Naive thymus-derived CD4-positive, alpha-beta T cell (primary cell): ENCODE measurements at regions not wholly inside any gene's neighbourhood (a gene's known extent, or its start where the extent isn't known, plus 50 kb on each side); places are given as distances from the start of the nearest gene placed in this dataset.

Experiments used
- ATAC-seq: fragments of 150-1000 bp; cut with Tn5 transposase; 2 replicates; pipeline ENCODE4 v1.10.0; 2021; ENCODE audit warnings: mild to moderate bottlenecking, moderate library complexity
- CTCF ChIA-PET: fragments of 350-600 bp; sonication (Branson Sonifier 250); formaldehyde crosslinking; loops from one replicate; lab custom pipeline; 2021; ENCODE audit warnings: antibody characterized with exemption; lab: Charles Lee
- POLR2A ChIA-PET: fragments of 350-600 bp; sonication (Branson Sonifier 250); formaldehyde crosslinking; loops from one replicate; lab custom pipeline; 2021; ENCODE audit warnings: antibody characterized with exemption, inconsistent platforms; lab: Charles Lee
- DNase-seq, 9 donors: peaks; one replicate each; pipeline versions ENCODE4 v3.0.0 to v3.0.0-alpha.2; 2020 to 2022; ENCODE audit warnings: mixed read lengths in 1 of 9
- H3K27ac ChIP-seq: one replicate; pipeline ENCODE4 v1.7.0; 2013; ENCODE audit warnings: mild to moderate bottlenecking, low read depth, low read length, moderate library complexity
- H3K27me3 ChIP-seq, 2 donors: one replicate each; pipeline ENCODE4 v1.7.0; 2013; ENCODE audit warnings: low read length in 2 of 2, mild to moderate bottlenecking in 2 of 2, moderate library complexity in 2 of 2; ENCODE audit not compliant: control insufficient read depth in 2 of 2, insufficient read depth in 2 of 2
- H3K36me3 ChIP-seq, 3 experiments: 1 replicate in 2 of 3; 2 replicates in 1 of 3; pipeline ENCODE4 v1.7.0; 2013; ENCODE audit warnings: low read length in 3 of 3, mild to moderate bottlenecking in 3 of 3, moderate library complexity in 1 of 3; ENCODE audit not compliant: insufficient read depth in 3 of 3, control insufficient read depth in 2 of 3
- H3K4me1 ChIP-seq, 2 donors: one replicate each; pipeline ENCODE4 v1.7.0; 2013; ENCODE audit warnings: low read length in 2 of 2, mild to moderate bottlenecking in 2 of 2, moderate library complexity in 1 of 2; ENCODE audit not compliant: control insufficient read depth in 2 of 2, insufficient read depth in 2 of 2
- H3K4me3 ChIP-seq: 2 replicates; pipeline ENCODE4 v1.7.0; 2013; ENCODE audit warnings: mild to moderate bottlenecking, low read length
- H3K9me3 ChIP-seq, 3 experiments: 1 replicate in 2 of 3; 2 replicates in 1 of 3; pipeline ENCODE4 v1.7.0; 2013; ENCODE audit warnings: low read length in 3 of 3; ENCODE audit not compliant: control insufficient read depth in 2 of 3
- H3K27ac Mint-ChIP-seq, 9 donors: one replicate each; pipeline ENCODE4 v1.8.0; 2020 to 2022; ENCODE audit warnings: mixed read lengths in 9 of 9, mild to moderate bottlenecking in 8 of 9, moderate library complexity in 5 of 9, inconsistent platforms in 2 of 9
- H3K27me3 Mint-ChIP-seq, 5 donors: one replicate each; pipeline ENCODE4 v1.8.0; 2021 to 2022; ENCODE audit warnings: mixed read lengths in 5 of 5, mild to moderate bottlenecking in 1 of 5
- H3K36me3 Mint-ChIP-seq, 5 donors: one replicate each; pipeline ENCODE4 v1.8.0; 2020 to 2022; ENCODE audit warnings: mixed read lengths in 5 of 5, mild to moderate bottlenecking in 3 of 5, inconsistent platforms in 1 of 5
- H3K4me1 Mint-ChIP-seq, 7 donors: one replicate each; pipeline ENCODE4 v1.8.0; 2020 to 2022; ENCODE audit warnings: mixed read lengths in 7 of 7, mild to moderate bottlenecking in 3 of 7, inconsistent platforms in 1 of 7
- H3K4me3 Mint-ChIP-seq, 10 donors: one replicate each; pipeline ENCODE4 v1.8.0; 2020 to 2022; ENCODE audit warnings: mild to moderate bottlenecking in 10 of 10, mixed read lengths in 10 of 10, moderate library complexity in 6 of 10, inconsistent platforms in 2 of 10
- H3K9me3 Mint-ChIP-seq, 11 donors: one replicate each; pipeline ENCODE4 v1.8.0; 2020 to 2022; ENCODE audit warnings: mixed read lengths in 11 of 11, mild to moderate bottlenecking in 4 of 11, inconsistent platforms in 1 of 11, moderate library complexity in 1 of 11
- intact Hi-C, 2 donors: fragments of 100-400 bp; cut with micrococcal nuclease; formaldehyde crosslinking; loops; one replicate each; pipeline ENCODE4 v1.15.1; 2023

GRCh38 chr4:14431155-14432134 lies 570.8 kb upstream of the CPEB2 start:
- ChIA-PET CTCF (no interaction called here), POLR2A (no interaction called here)
- no peak overlapping the region for H3K27ac ChIP-seq
- H3K27me3 ChIP-seq = no peaks in the 10 kb centered on the region
- intact Hi-C loops = loop anchor here in 1 of 2 donors (10.0 kb wide), 1 partner anchor 777 kb away; no protein-coding TSS in a partner anchor
- no peaks in the 10 kb centered on the region for H3K9me3 ChIP-seq
- no peaks in the 10 kb centered on the region for H3K4me1 ChIP-seq
- peaks cover 0 to 18% (median 6%) of the 10 kb centered on the region in 11 donors for H3K9me3 Mint-ChIP-seq
- peaks cover 0 to 4% (median 0%) of the 10 kb centered on the region in 5 donors for H3K36me3 Mint-ChIP-seq
- no peak for DNase-seq
- H3K27ac Mint-ChIP-seq = peak overlapping the region in 1 of 9 donors; percentile 22
- no peak overlapping the region for H3K4me3 Mint-ChIP-seq
- no peak overlapping the region for H3K4me3 ChIP-seq
- H3K4me1 Mint-ChIP-seq = peaks cover 0 to 3% (median 0%) of the 10 kb centered on the region in 7 donors
- no peak for ATAC-seq
- no peaks in the 10 kb centered on the region for H3K36me3 ChIP-seq
- peaks cover 0 to 25% (median 7%) of the 10 kb centered on the region in 5 donors for H3K27me3 Mint-ChIP-seq

- no peak overlapping the region for H3K4me3 Mint-ChIP-seq
- no peak overlapping the region for H3K27ac ChIP-seq
- no peaks in the 10 kb centered on the region for H3K27me3 ChIP-seq
- H3K4me3 ChIP-seq = no peak overlapping the region
- H3K4me1 ChIP-seq = no peaks in the 10 kb centered on the region
- no peaks in the 10 kb centered on the region for H3K4me1 Mint-ChIP-seq
- no peaks in the 10 kb centered on the region for H3K9me3 ChIP-seq
- H3K27me3 Mint-ChIP-seq = peaks cover 0 to 8% (median 4%) of the 10 kb centered on the region in 5 donors
- peaks cover 0 to 5% (median 0%) of the 10 kb centered on the region in 11 donors for H3K9me3 Mint-ChIP-seq
- ATAC-seq = no peak
- ChIA-PET CTCF (no interaction called here), POLR2A (no interaction called here)
- H3K36me3 Mint-ChIP-seq = no peaks in the 10 kb centered on the region
- intact Hi-C loops = loop anchor here in 1 of 2 donors (10.0 kb wide), 1 partner anchor 780 kb away; no protein-coding TSS in a partner anchor
- DNase-seq = no peak
- H3K27ac Mint-ChIP-seq = no peak overlapping the region
- no peaks in the 10 kb centered on the region for H3K36me3 ChIP-seq
Measured at GRCh38 chr4:14434483-14434882, 567.8 kb upstream of the CPEB2 start.

- intact Hi-C loops = loop anchor here in 1 of 2 donors (10.0 kb wide), 1 partner anchor 780 kb away; no protein-coding TSS in a partner anchor
- no peak overlapping the region for H3K27ac Mint-ChIP-seq
- no peak overlapping the region for H3K27ac ChIP-seq
- no peaks in the 10 kb centered on the region for H3K9me3 ChIP-seq
- ChIA-PET CTCF (no interaction called here), POLR2A (no interaction called here)
- no peaks in the 10 kb centered on the region for H3K36me3 Mint-ChIP-seq
- no peaks in the 10 kb centered on the region for H3K4me1 ChIP-seq
- no peaks in the 10 kb centered on the region for H3K27me3 ChIP-seq
- no peak overlapping the region for H3K4me3 ChIP-seq
- H3K4me1 Mint-ChIP-seq = no peaks in the 10 kb centered on the region
- H3K36me3 ChIP-seq = no peaks in the 10 kb centered on the region
- H3K9me3 Mint-ChIP-seq = peaks cover 0 to 5% (median 0%) of the 10 kb centered on the region in 11 donors
- peaks cover 0 to 5% (median 4%) of the 10 kb centered on the region in 5 donors for H3K27me3 Mint-ChIP-seq
- DNase-seq = no peak
- H3K4me3 Mint-ChIP-seq = no peak overlapping the region
- ATAC-seq = no peak
Measured at GRCh38 chr4:14434916-14435315, 567.4 kb upstream of the CPEB2 start.

- H3K27me3 Mint-ChIP-seq = peaks cover 0 to 16% (median 0%) of the 10 kb centered on the region in 5 donors
- no peak overlapping the region for H3K27ac ChIP-seq
- no peak for ATAC-seq
- no peaks in the 10 kb centered on the region for H3K9me3 ChIP-seq
- intact Hi-C loops = no loop called here
- no peak overlapping the region for H3K27ac Mint-ChIP-seq
- no peak overlapping the region for H3K4me3 ChIP-seq
- H3K9me3 Mint-ChIP-seq = peaks cover 0 to 7% (median 0%) of the 10 kb centered on the region in 11 donors
- no peak overlapping the region for H3K4me3 Mint-ChIP-seq
- ChIA-PET POLR2A (no interaction called here), CTCF (no interaction called here)
- no peaks in the 10 kb centered on the region for H3K4me1 Mint-ChIP-seq
- H3K4me1 ChIP-seq = no peaks in the 10 kb centered on the region
- H3K36me3 Mint-ChIP-seq = no peaks in the 10 kb centered on the region
- no peak for DNase-seq
- no peaks in the 10 kb centered on the region for H3K36me3 ChIP-seq
- no peaks in the 10 kb centered on the region for H3K27me3 ChIP-seq
Measured at GRCh38 chr4:14441561-14441960, 560.7 kb upstream of the CPEB2 start.

- peaks cover 0 to 3% (median 0%) of the 10 kb centered on the region in 5 donors for H3K36me3 Mint-ChIP-seq
- no peak for DNase-seq
- intact Hi-C loops = no loop called here
- Histone ChIP-seq H3K27ac (no peak overlapping the region), H3K4me1 (no peaks in the 10 kb centered on the region), H3K4me3 (no peak overlapping the region), H3K36me3 (no peaks in the 10 kb centered on the region), H3K9me3 (no peaks in the 10 kb centered on the region), H3K27me3 (no peaks in the 10 kb centered on the region)
- CTCF ChIA-PET = no interaction called here
- peaks cover 0 to 7% (median 0%) of the 10 kb centered on the region in 11 donors for H3K9me3 Mint-ChIP-seq
- peaks cover 0 to 18% (median 0%) of the 10 kb centered on the region in 5 donors for H3K27me3 Mint-ChIP-seq
- H3K27ac Mint-ChIP-seq = no peak overlapping the region
- no peak for ATAC-seq
- H3K4me1 Mint-ChIP-seq = no peaks in the 10 kb centered on the region
- POLR2A ChIA-PET = no interaction called here
- H3K4me3 Mint-ChIP-seq = no peak overlapping the region
Measured at GRCh38 chr4:14445882-14446281, 556.4 kb upstream of the CPEB2 start.

- ATAC-seq = no peak
- intact Hi-C loops = no loop called here
- H3K36me3 Mint-ChIP-seq = peaks cover 0 to 3% (median 0%) of the 10 kb centered on the region in 5 donors
- H3K4me1 Mint-ChIP-seq = no peaks in the 10 kb centered on the region
- H3K4me3 Mint-ChIP-seq = no peak overlapping the region
- Histone ChIP-seq H3K9me3 (no peaks in the 10 kb centered on the region), H3K36me3 (no peaks in the 10 kb centered on the region), H3K4me1 (no peaks in the 10 kb centered on the region), H3K27ac (no peak overlapping the region), H3K4me3 (no peak overlapping the region), H3K27me3 (no peaks in the 10 kb centered on the region)
- peaks cover 0 to 7% (median 0%) of the 10 kb centered on the region in 11 donors for H3K9me3 Mint-ChIP-seq
- peaks cover 0 to 15% (median 0%) of the 10 kb centered on the region in 5 donors for H3K27me3 Mint-ChIP-seq
- ChIA-PET POLR2A (no interaction called here), CTCF (no interaction called here)
- no peak overlapping the region for H3K27ac Mint-ChIP-seq
- DNase-seq = no peak
Measured at GRCh38 chr4:14446311-14446710, 556.0 kb upstream of the CPEB2 start.
